Ishikawa (cell line): ENCODE measurements at regions not wholly inside any gene's neighbourhood (a gene's known extent, or its start where the extent isn't known, plus 50 kb on each side); places are given as distances from the start of the nearest gene placed in this dataset.

ENCODE experiments used
- EP300 ChIP-seq: IDR thresholded peaks from 2 replicates; pipeline ENCODE4 v1.6.1; 2012; ENCODE audit warnings: borderline replicate concordance
- REST ChIP-seq: IDR thresholded peaks from 2 replicates; pipeline ENCODE4 v1.6.1; 2012; ENCODE audit warnings: low read depth, mild to moderate bottlenecking
- TCF12 ChIP-seq: IDR thresholded peaks from 2 replicates; pipeline ENCODE4 v1.6.1; 2012; ENCODE audit warnings: low read depth
- TEAD4 ChIP-seq: IDR thresholded peaks from 2 replicates; pipeline ENCODE4 v1.6.1; 2012
- YY1 ChIP-seq: IDR thresholded peaks from 2 replicates; pipeline ENCODE4 v1.6.1; 2012; ENCODE audit warnings: low read depth

- TF ChIP-seq EP300 = no peak
- TF ChIP-seq TEAD4 = no peak
- TF ChIP-seq REST = no peak
- TF ChIP-seq YY1 = no peak
- TF ChIP-seq TCF12 = no peak
These were observed 421.0 kb downstream of the TENT5A start for GRCh38 chr6:81331526-81331925.
